B cell (primary cell): ENCODE measurements at regions not wholly inside any gene's neighbourhood (a gene's known extent, or its start where the extent isn't known, plus 50 kb on each side); places are given as distances from the start of the nearest gene placed in this dataset.

Experiments used
- CTCF ChIP-seq: fragments of 200-600 bp; IDR thresholded peaks from one replicate; pipeline ENCODE4 v1.8.0; 2022; ENCODE audit warnings: antibody characterized with exemption, mild to moderate bottlenecking
- EZH2 ChIP-seq: IDR thresholded peaks from 2 replicates; pipeline ENCODE4 v1.6.1; 2012; ENCODE audit warnings: borderline replicate concordance, low read depth, mild to moderate bottlenecking, moderate library complexity, low read length; ENCODE audit not compliant: insufficient read depth, poor library complexity, severe bottlenecking

DNA sequence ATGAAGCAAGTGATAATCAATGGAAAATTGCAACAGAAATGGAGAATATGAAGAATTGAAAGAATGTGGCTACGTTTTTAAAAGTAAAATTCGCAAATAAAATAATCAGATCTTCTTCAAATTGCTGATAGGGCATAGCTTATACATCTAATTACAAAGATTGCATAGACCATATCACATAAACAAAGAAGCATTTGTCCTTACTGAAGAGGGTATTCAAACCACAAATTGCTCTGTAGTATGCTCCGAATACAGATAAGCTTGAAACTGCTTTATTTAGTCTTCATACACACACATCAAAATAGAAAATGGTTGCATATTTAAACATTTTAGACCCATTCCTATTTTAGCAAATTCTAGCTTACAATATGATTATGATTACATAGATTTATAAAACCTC, 206.7 kb upstream of the SLIT2 start:
- TF ChIP-seq CTCF (no peak), EZH2 (no peak)
